Tibial nerve (tissue), 3 donors: ENCODE measurements at regions not wholly inside any gene's neighbourhood (a gene's known extent, or its start where the extent isn't known, plus 50 kb on each side); places are given as distances from the start of the nearest gene placed in this dataset.

Experiments
- CTCF ChIP-seq, 5 experiments: fragments of 200-600 bp in 3 of 5; fragments of 450-650 bp in 2 of 5; sonication (generic) in 3 of 5; IDR thresholded peaks; one replicate each; pipeline ENCODE4 v1.5.1; 2016 to 2019; ENCODE audit warnings: antibody characterized with exemption in 5 of 5, mild to moderate bottlenecking in 3 of 5, moderate library complexity in 2 of 5
- POLR2A ChIP-seq, 2 donors: fragments of 450-650 bp; IDR thresholded peaks; one replicate each; pipeline ENCODE4 v1.6.1; 2017; ENCODE audit warnings: antibody characterized with exemption in 2 of 2, mild to moderate bottlenecking in 2 of 2, moderate library complexity in 2 of 2

GRCh38 chr7:106524690-106525059, 136.3 kb downstream of the CCDC71L start:
- TF ChIP-seq CTCF (IDR thresholded peaks at IDR 0.05), result no peak
- TF ChIP-seq POLR2A (IDR thresholded peaks at IDR 0.05), result no peak
